ENCODE measurements at regions not wholly inside any gene's neighbourhood (a gene's known extent, or its start where the extent isn't known, plus 50 kb on each side); places are given as distances from the start of the nearest gene placed in this dataset.
"Not testable (repeated sequence)": the region's sequence is repeated elsewhere in the genome, so short reads cannot be mapped to it uniquely, and the experiment has no call there.

- DNase-seq = no peak
Measured at GRCh38 chr3:66863205-66864111, 134.6 kb upstream of the KBTBD8 start.

- no peak for DNase-seq
Measured at GRCh38 chr3:66884659-66885058, 113.4 kb upstream of the KBTBD8 start.

GRCh38 chr3:66885326-66886000, 112.6 kb upstream of the KBTBD8 start:
- DNase-seq = no peak

GRCh38 chr3:66889750-66890494, 108.2 kb upstream of the KBTBD8 start:
- DNase-seq = no peak

GRCh38 chr3:66898155-66898554, 100.0 kb upstream of the KBTBD8 start:
- DNase-seq = no peak

GRCh38 chr3:66904336-66904735, 93.8 kb upstream of the KBTBD8 start:
- DNase-seq = no peak

- DNase-seq = no peak
Measured at GRCh38 chr3:66904831-66905493, 93.1 kb upstream of the KBTBD8 start.

- no peak for DNase-seq
Measured at GRCh38 chr3:66907136-66907535, 91.0 kb upstream of the KBTBD8 start.

GRCh38 chr3:66910266-66911055, 87.6 kb upstream of the KBTBD8 start:
- no peak for DNase-seq

GRCh38 chr3:66912306-66912705, 85.8 kb upstream of the KBTBD8 start:
- no peak for DNase-seq

GRCh38 chr3:66922058-66922457, 76.0 kb upstream of the KBTBD8 start:
- DNase-seq = no peak

- DNase-seq = no peak
Measured at GRCh38 chr3:66923969-66924368, 74.1 kb upstream of the KBTBD8 start.

- DNase-seq = no peak
Measured at GRCh38 chr3:66928252-66928651, 69.9 kb upstream of the KBTBD8 start.

- DNase-seq = no peak
Measured at GRCh38 chr3:66931291-66931690, 66.8 kb upstream of the KBTBD8 start.

- no peak for DNase-seq
Measured at GRCh38 chr3:66931699-66932098, 66.4 kb upstream of the KBTBD8 start.

GRCh38 chr3:66933233-66933632, 64.9 kb upstream of the KBTBD8 start:
- no peak for DNase-seq

- no peak for DNase-seq
Measured at GRCh38 chr3:66934041-66934440, 64.1 kb upstream of the KBTBD8 start.

- DNase-seq = no peak
Measured at GRCh38 chr3:66934725-66935124, 63.4 kb upstream of the KBTBD8 start.

GRCh38 chr3:66937041-66937440, 61.1 kb upstream of the KBTBD8 start:
- not testable (repeated sequence) for DNase-seq

GRCh38 chr3:66938338-66938963, 59.7 kb upstream of the KBTBD8 start:
- DNase-seq = peak; percentile 83

GRCh38 chr3:66948041-66948440, 50.1 kb upstream of the KBTBD8 start:
- no peak for DNase-seq
